ENCODE measurements at regions not wholly inside any gene's neighbourhood (a gene's known extent, or its start where the extent isn't known, plus 50 kb on each side); places are given as distances from the start of the nearest gene placed in this dataset.

- TF ChIP-seq, protein P1, sequence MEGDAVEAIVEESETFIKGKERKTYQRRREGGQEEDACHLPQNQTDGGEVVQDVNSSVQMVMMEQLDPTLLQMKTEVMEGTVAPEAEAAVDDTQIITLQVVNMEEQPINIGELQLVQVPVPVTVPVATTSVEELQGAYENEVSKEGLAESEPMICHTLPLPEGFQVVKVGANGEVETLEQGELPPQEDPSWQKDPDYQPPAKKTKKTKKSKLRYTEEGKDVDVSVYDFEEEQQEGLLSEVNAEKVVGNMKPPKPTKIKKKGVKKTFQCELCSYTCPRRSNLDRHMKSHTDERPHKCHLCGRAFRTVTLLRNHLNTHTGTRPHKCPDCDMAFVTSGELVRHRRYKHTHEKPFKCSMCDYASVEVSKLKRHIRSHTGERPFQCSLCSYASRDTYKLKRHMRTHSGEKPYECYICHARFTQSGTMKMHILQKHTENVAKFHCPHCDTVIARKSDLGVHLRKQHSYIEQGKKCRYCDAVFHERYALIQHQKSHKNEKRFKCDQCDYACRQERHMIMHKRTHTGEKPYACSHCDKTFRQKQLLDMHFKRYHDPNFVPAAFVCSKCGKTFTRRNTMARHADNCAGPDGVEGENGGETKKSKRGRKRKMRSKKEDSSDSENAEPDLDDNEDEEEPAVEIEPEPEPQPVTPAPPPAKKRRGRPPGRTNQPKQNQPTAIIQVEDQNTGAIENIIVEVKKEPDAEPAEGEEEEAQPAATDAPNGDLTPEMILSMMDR (conservative IDR thresholded peaks at IDR 0.05; ENCODE audit: low read depth, low read length), result no peak
- no peak overlapping the region for H3K4me3 ChIP-seq (ENCODE audit: low read depth, low read length)
- no peak for DNase-seq (ENCODE audit: low read depth)
Observed at GRCh38 chr11:43123443-43123842, 188.4 kb upstream of the API5 start.

- H3K4me3 ChIP-seq (ENCODE audit: low read depth, low read length), result no peak overlapping the region
- TF ChIP-seq, protein P1 (conservative IDR thresholded peaks at IDR 0.05; ENCODE audit: low read depth, low read length), result no peak
- DNase-seq (ENCODE audit: low read depth), result no peak
Observed at GRCh38 chr11:43124272-43124935, 187.4 kb upstream of the API5 start.

- DNase-seq (ENCODE audit: low read depth), result no peak
- TF ChIP-seq, protein P1 (conservative IDR thresholded peaks at IDR 0.05; ENCODE audit: low read depth, low read length), result no peak
- H3K4me3 ChIP-seq (ENCODE audit: low read depth, low read length), result no peak overlapping the region
Observed at GRCh38 chr11:43129329-43129728, 182.5 kb upstream of the API5 start.

DNA sequence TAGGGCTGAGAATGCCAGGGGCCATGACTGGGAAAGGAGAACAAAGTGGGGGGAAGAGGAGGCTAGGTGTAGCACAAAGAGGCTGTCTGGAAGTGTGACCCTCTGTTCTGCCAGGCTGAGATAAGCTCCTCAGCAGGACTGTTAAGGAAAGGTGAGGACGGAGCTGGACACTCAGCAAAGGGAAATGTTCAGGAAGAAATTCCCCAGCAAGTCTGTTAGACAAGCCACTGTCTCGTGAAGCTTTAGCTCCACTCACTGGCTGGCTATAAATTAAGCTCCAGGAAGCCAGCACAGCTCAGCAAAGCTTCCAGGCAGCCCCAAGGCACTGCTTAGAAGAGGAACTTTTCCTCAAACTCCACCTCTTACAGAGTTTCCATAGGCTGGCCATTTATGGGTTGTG lies 181.2 kb upstream of the API5 start:
- H3K4me3 ChIP-seq (ENCODE audit: low read depth, low read length), result no peak overlapping the region
- no peak for DNase-seq (ENCODE audit: low read depth)
- TF ChIP-seq, protein P1 (conservative IDR thresholded peaks at IDR 0.05; ENCODE audit: low read depth, low read length), result no peak

DNA sequence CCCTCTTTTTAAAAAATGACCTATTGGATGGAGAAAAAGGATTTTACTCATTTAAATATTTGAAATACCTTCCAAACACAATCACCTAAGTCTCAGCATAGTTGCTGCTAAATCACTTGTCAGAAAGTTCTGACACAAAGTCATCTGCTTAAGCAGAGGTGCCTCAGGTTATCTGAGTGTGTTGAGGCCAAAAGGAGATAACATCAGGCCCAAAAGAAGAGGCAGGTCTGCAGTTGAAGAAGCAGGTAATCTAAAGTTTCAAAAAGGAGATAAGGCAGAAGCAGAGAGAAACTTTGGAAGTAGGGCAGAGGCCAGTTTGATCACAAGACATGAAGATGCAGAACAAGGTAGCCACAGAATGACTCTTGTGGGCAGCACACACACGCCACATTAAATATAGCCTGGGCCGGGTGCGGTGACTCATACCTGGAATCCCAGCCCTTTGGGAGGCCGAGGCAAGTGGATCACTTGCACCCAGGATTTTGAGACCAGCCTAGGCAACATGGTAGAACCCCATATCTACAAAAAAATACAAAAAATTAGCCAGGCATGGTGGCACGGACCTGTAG lies 175.7 kb upstream of the API5 start:
- TF ChIP-seq, protein P1 (conservative IDR thresholded peaks at IDR 0.05; ENCODE audit: low read depth, low read length), result no peak
- no peak for DNase-seq (ENCODE audit: low read depth)
- H3K4me3 ChIP-seq (ENCODE audit: low read depth, low read length), result no peak overlapping the region

- TF ChIP-seq, protein P1 (conservative IDR thresholded peaks at IDR 0.05; ENCODE audit: low read depth, low read length), result no peak
- DNase-seq (ENCODE audit: low read depth), result no peak
- H3K4me3 ChIP-seq (ENCODE audit: low read depth, low read length), result no peak overlapping the region
Observed at GRCh38 chr11:43138621-43139140, 173.1 kb upstream of the API5 start.

GRCh38 chr11:43145653-43146052 lies 166.1 kb upstream of the API5 start:
- TF ChIP-seq, protein P1 (conservative IDR thresholded peaks at IDR 0.05; ENCODE audit: low read depth, low read length), result no peak
- no peak overlapping the region for H3K4me3 ChIP-seq (ENCODE audit: low read depth, low read length)
- DNase-seq (ENCODE audit: low read depth), result no peak
